Uterus (tissue), 3 donors: ENCODE measurements at regions not wholly inside any gene's neighbourhood (a gene's known extent, or its start where the extent isn't known, plus 50 kb on each side); places are given as distances from the start of the nearest gene placed in this dataset.
A peak's percentile ranks its signal among the peaks of the same experiment; 100 is the strongest.

Experiments
- DNase-seq, 2 donors: peaks; one replicate each; pipeline ENCODE4 v3.0.0-alpha.2; 2019 to 2020
- H3K27ac ChIP-seq, 2 donors: fragments of 200-600 bp; sonication (generic); 1 replicate in 1 of 2; 2 replicates in 1 of 2; pipeline ENCODE4 v1.5.1; 2016 to 2018
- H3K27me3 ChIP-seq, 2 donors: fragments of 200-600 bp; sonication (generic); one replicate each; pipeline ENCODE4 v1.5.1; 2018 to 2019; ENCODE audit warnings: control low read depth in 1 of 2
- H3K36me3 ChIP-seq, 2 donors: fragments of 200-600 bp; sonication (generic); one replicate each; pipeline ENCODE4 v1.5.1; 2019; ENCODE audit warnings: control low read depth in 1 of 2
- H3K4me1 ChIP-seq, 2 donors: fragments of 200-600 bp; sonication (generic); one replicate each; pipeline ENCODE4 v1.5.1; 2018 to 2019; ENCODE audit warnings: control low read depth in 1 of 2
- H3K4me3 ChIP-seq, 2 donors: fragments of 200-600 bp; sonication (generic); 1 replicate in 1 of 2; 2 replicates in 1 of 2; pipeline ENCODE4 v1.5.1; 2018 to 2019; ENCODE audit warnings: mild to moderate bottlenecking in 1 of 2
- H3K9me3 ChIP-seq, 2 donors: fragments of 200-600 bp; sonication (generic); one replicate each; pipeline ENCODE4 v1.5.1; 2019; ENCODE audit warnings: control low read depth in 1 of 2
- POLR2A ChIP-seq, 2 donors: fragments of 450-650 bp; IDR thresholded peaks; one replicate each; pipeline ENCODE4 v1.6.1; 2016; ENCODE audit warnings: antibody characterized with exemption in 2 of 2, mild to moderate bottlenecking in 1 of 2, moderate library complexity in 1 of 2
- intact Hi-C: fragments of 100-400 bp; cut with DNase I; formaldehyde crosslinking; loops from one replicate; pipeline ENCODE4 v1.15.1; 2023; ENCODE audit warnings: low total_unique reads
- TF ChIP-seq, protein P1 (sequence below), 4 experiments: fragments of 200-600 bp in 2 of 4; fragments of 450-650 bp in 2 of 4; sonication (generic) in 2 of 4; IDR thresholded peaks; one replicate each; pipeline ENCODE4 v1.5.1; 2016 to 2019; ENCODE audit warnings: antibody characterized with exemption in 4 of 4, mild to moderate bottlenecking in 2 of 4, moderate library complexity in 1 of 4
- donor health status: DM: yes; HTN: yes; CAD: no.

DNA sequence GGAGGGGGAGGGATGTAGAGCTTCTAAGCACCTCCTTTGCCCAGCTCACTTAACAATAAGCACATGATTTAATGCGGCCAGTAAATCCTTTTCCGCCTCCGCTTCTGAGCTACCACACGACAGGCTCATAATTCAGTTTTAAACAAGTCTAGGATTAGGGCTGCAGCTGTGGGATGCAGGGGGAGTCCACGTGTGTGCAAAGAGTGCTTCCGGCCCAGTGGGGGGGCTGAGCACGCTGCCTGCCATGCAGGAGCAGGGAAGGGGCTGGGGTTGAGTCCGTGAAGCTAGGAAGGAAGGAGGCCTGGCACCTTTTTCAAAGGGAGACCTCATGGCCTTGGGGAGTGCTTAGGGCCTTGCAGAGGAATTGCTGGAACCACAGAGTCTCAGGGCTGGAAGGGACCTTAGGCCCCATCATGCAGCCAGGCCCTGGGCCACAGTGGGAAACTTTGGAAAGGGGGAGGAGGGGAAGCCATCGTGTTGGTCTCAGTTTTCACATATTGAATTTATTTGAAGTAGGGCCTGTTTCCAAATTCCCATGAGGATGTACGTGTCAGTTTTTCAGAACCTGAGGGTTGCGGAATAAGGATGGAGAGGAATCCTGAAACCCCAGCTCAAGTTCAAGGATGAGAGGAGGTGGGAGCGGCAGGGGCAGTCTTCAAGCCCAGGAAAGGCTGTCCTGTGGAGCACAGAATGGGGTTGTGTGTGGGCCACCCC is 96.1 kb downstream of the VEGFA start:
- H3K9me3 ChIP-seq: no peaks in the 10 kb centered on the region
- intact Hi-C loops: no loop called here
- peak; percentile 58 to 64 for DNase-seq
- no peaks in the 10 kb centered on the region for H3K36me3 ChIP-seq
- TF ChIP-seq, protein P1, sequence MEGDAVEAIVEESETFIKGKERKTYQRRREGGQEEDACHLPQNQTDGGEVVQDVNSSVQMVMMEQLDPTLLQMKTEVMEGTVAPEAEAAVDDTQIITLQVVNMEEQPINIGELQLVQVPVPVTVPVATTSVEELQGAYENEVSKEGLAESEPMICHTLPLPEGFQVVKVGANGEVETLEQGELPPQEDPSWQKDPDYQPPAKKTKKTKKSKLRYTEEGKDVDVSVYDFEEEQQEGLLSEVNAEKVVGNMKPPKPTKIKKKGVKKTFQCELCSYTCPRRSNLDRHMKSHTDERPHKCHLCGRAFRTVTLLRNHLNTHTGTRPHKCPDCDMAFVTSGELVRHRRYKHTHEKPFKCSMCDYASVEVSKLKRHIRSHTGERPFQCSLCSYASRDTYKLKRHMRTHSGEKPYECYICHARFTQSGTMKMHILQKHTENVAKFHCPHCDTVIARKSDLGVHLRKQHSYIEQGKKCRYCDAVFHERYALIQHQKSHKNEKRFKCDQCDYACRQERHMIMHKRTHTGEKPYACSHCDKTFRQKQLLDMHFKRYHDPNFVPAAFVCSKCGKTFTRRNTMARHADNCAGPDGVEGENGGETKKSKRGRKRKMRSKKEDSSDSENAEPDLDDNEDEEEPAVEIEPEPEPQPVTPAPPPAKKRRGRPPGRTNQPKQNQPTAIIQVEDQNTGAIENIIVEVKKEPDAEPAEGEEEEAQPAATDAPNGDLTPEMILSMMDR (IDR thresholded peaks at IDR 0.05): no peak
- no peak for TF ChIP-seq POLR2A (IDR thresholded peaks at IDR 0.05)
- no peaks in the 10 kb centered on the region for H3K27me3 ChIP-seq
- H3K4me3 ChIP-seq: no peak overlapping the region
- H3K27ac ChIP-seq: no peak overlapping the region
- H3K4me1 ChIP-seq: peaks cover 3 to 4% of the 10 kb centered on the region in 2 donors

DNA sequence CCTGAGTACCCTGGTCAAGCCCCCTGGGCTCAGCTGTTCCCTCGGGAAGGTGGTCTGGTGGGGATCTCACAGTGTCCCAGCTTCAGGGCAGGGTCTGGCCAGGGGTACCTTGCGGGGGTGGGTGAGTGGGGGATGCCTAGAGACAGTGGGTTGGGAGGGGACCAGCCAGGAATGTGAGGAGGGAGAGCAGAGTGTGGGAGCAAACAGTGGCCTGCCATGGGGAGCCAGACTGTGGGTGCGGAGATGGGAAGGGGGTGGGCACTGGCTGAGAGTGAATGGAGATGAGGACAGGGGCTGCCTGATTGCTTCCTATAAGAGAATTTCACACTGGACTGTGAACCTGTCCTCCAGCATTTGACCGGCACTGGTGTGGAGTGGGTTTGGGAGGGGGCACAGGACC is 95.1 kb downstream of the VEGFA start:
- TF ChIP-seq, protein P1 (IDR thresholded peaks at IDR 0.05): no peak
- TF ChIP-seq POLR2A (IDR thresholded peaks at IDR 0.05): no peak
- intact Hi-C loops: no loop called here
- H3K4me3 ChIP-seq: no peak overlapping the region
- H3K4me1 ChIP-seq: peaks cover 0 to 4% of the 10 kb centered on the region in 2 donors
- no peak overlapping the region for H3K27ac ChIP-seq
- no peak for DNase-seq
- H3K27me3 ChIP-seq: no peaks in the 10 kb centered on the region
- no peaks in the 10 kb centered on the region for H3K9me3 ChIP-seq
- no peaks in the 10 kb centered on the region for H3K36me3 ChIP-seq

DNA sequence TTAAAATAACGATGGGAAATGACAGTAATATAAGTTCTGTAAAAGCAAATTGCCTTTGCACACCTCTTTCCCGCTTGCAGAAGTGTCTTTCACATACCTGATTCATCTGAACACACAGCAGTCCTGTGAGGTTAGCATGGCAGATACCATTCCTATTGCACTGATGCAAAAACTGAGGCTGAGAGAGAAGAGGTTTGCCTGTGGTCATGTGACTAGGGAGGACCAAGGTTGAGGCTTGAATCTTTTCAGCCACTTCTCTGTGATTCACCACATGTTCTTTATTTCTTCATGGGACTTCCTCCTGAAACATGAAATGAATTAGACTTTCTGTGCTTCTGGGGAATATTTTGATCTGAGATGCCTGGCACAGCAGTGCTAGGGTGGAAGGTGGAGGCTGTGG is 92.9 kb downstream of the VEGFA start:
- intact Hi-C loops: no loop called here
- H3K36me3 ChIP-seq: no peaks in the 10 kb centered on the region
- H3K9me3 ChIP-seq: no peaks in the 10 kb centered on the region
- peaks cover 0 to 4% of the 10 kb centered on the region in 2 donors for H3K4me1 ChIP-seq
- TF ChIP-seq POLR2A (IDR thresholded peaks at IDR 0.05): no peak
- TF ChIP-seq, protein P1 (IDR thresholded peaks at IDR 0.05): no peak
- H3K27me3 ChIP-seq: no peaks in the 10 kb centered on the region
- H3K27ac ChIP-seq: no peak overlapping the region
- no peak for DNase-seq
- H3K4me3 ChIP-seq: no peak overlapping the region

DNA sequence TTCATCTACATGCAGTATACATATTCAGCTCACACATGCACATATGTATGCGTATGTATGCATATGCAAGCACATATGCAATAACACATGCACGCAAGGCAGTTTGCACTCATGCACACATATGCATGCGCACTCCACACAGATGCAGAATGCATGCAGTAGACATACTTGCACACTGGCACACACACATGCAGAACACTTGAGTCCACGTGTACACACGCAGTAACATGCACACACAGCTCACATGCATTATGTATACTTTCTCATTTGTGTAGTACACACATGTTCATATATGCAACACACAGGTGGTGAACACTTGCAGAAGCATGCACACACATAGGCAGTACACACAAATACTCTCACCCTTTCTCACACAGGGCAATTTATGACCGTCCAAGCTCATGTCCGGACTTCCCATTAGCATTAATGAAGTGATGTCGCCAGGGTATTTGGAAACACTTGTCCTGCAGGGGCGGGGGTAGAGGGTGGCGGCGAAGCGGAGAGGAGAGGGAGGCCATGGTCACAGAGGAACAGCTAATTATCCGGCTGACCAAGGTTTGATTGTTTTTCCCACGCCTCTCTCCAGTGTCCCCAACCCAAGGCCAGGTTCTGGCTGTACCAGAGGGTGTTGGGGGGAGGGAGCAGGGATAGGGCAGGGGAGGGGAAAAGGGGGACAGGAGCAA is 91.3 kb downstream of the VEGFA start:
- H3K4me3 ChIP-seq: no peak overlapping the region
- no peak for TF ChIP-seq POLR2A (IDR thresholded peaks at IDR 0.05)
- TF ChIP-seq, protein P1 (IDR thresholded peaks at IDR 0.05): no peak
- H3K27ac ChIP-seq: no peak overlapping the region
- peaks cover 0 to 4% of the 10 kb centered on the region in 2 donors for H3K4me1 ChIP-seq
- H3K27me3 ChIP-seq: no peaks in the 10 kb centered on the region
- DNase-seq: no peak
- no peaks in the 10 kb centered on the region for H3K36me3 ChIP-seq
- intact Hi-C loops: no loop called here
- H3K9me3 ChIP-seq: no peaks in the 10 kb centered on the region

DNA sequence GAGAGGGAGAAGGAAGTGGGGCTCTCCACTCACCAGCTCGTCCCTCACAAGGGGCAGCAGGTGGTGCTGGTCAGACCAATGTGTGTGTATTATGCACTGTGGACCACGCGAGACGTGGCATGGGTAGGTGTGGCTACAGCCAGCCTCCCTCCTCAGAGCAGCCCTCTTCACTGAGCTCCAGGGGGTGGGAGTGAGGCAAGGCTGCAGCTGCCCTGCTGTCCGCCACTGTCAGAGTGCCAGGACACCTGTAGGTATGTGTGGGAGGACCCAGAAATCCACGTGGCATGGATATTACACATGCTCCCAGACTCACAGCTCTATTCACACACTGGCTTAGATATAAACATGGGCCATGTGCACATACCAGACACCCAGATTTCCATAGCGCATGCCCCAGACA is 90.3 kb downstream of the VEGFA start:
- Histone ChIP-seq H3K27me3 (no peaks in the 10 kb centered on the region), H3K4me1 (no peaks in the 10 kb centered on the region), H3K27ac (no peak overlapping the region), H3K4me3 (no peak overlapping the region), H3K9me3 (no peaks in the 10 kb centered on the region), H3K36me3 (no peaks in the 10 kb centered on the region)
- TF ChIP-seq, protein P1 (IDR thresholded peaks at IDR 0.05): no peak
- no peak for TF ChIP-seq POLR2A (IDR thresholded peaks at IDR 0.05)
- no peak for DNase-seq
- intact Hi-C loops: no loop called here
